ENCODE measurements at regions not wholly inside any gene's neighbourhood (a gene's known extent, or its start where the extent isn't known, plus 50 kb on each side); places are given as distances from the start of the nearest gene placed in this dataset.

DNA sequence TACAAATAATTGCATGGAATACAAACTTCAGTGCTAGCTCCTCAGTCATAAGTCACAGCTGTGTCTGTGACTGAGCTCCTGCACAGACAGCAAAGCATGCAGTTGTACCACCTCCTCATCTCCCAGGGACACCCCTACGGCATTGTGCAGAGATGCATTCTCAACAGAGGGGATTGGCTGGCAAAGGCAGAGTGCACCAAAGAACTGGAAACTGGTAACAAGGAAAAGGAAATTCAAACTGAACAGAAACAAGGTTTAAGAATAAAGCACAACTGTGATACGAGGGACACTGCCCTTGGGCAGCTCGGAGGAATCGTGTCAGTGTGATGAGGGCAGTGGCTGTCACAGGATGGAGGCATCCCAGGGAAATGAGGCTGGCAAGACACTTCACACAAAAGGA lies 126.1 kb upstream of the SOX1 start:
- no peaks in the 10 kb centered on the region for H3K4me1 ChIP-seq (ENCODE audit: control insufficient read depth, insufficient read depth, low read length)
- H3K27me3 ChIP-seq (ENCODE audit: control insufficient read depth, insufficient read depth, low read length, poor library complexity, severe bottlenecking), result no peaks in the 10 kb centered on the region
- H3K4me3 ChIP-seq (ENCODE audit: insufficient read depth, low read depth, low read length), result no peak overlapping the region
- WGBS, 2 experiments, result 84 to 91% methylated on average over 4 of the region's 4 CpGs
- H3K36me3 ChIP-seq (ENCODE audit: control insufficient read depth, insufficient read depth, low read length), result no peaks in the 10 kb centered on the region
- no peak overlapping the region for H3K27ac ChIP-seq (ENCODE audit: insufficient read depth, low read depth, low read length, poor library complexity, severe bottlenecking)
- H3K9me3 ChIP-seq (ENCODE audit: control insufficient read depth, low read length), result no peaks in the 10 kb centered on the region

DNA sequence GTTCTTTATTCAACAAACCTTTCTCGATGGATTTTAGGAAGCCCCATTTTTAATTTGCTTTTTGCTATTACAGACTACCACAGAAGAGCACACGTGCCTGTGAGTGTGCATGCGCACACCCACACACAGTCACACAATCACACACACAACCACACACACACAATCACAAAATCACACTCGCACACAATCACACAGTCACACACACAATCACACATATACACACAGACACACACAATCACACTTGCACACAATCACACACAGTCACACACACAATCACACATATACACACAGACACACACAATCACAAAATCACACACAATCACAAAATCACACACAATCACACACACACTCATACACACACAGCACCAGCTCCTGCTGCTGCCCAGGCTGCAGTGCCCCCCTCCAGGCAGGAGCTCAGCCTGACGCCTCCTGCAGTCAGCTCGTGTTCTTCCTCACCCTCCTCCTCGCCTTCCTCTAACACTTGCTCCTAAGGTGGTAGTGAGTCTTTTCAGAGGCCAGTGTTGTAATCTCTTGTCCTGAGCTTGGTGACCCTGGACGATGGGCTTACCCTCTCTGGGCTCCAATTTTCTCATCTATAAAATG lies 125.0 kb upstream of the SOX1 start:
- 81 to 83% methylated on average over 8 of the region's 8 CpGs for WGBS, 2 experiments
- H3K9me3 ChIP-seq (ENCODE audit: control insufficient read depth, low read length), result no peaks in the 10 kb centered on the region
- H3K27me3 ChIP-seq (ENCODE audit: control insufficient read depth, insufficient read depth, low read length, poor library complexity, severe bottlenecking), result no peaks in the 10 kb centered on the region
- no peak overlapping the region for H3K27ac ChIP-seq (ENCODE audit: insufficient read depth, low read depth, low read length, poor library complexity, severe bottlenecking)
- H3K4me3 ChIP-seq (ENCODE audit: insufficient read depth, low read depth, low read length), result no peak overlapping the region
- no peaks in the 10 kb centered on the region for H3K4me1 ChIP-seq (ENCODE audit: control insufficient read depth, insufficient read depth, low read length)
- H3K36me3 ChIP-seq (ENCODE audit: control insufficient read depth, insufficient read depth, low read length), result no peaks in the 10 kb centered on the region

DNA sequence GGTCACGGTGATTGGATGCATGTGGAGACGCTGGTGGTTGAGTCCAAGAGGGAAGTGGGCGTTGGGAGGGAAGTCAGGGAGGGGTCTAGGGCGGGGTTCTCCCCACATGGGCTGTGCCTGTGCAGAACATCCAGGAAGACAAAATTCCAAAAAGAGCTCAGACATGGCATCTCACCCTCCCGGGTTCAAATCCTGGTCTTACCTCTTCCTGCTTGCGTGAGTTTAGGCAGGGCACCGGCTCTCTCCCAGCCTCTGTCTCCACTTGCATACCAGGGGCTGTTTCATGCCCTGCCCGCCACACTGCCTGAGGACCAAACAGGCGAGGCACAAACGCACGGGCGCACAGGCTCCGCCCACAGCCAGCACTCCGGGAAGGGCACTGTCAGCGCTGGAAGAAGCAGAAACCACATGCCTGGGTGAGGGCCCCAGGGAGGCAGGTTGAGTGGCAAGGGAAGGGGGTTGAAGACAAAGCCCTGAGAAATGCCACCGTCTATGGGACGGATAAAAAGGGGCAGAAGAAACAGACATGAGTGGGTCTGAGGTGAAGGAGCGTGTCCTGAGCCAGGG lies 123.6 kb upstream of the SOX1 start:
- H3K9me3 ChIP-seq (ENCODE audit: control insufficient read depth, low read length), result no peaks in the 10 kb centered on the region
- H3K27ac ChIP-seq (ENCODE audit: insufficient read depth, low read depth, low read length, poor library complexity, severe bottlenecking), result no peak overlapping the region
- H3K36me3 ChIP-seq (ENCODE audit: control insufficient read depth, insufficient read depth, low read length), result no peaks in the 10 kb centered on the region
- 78 to 82% methylated on average over 18 of the region's 18 CpGs for WGBS, 2 experiments
- no peaks in the 10 kb centered on the region for H3K4me1 ChIP-seq (ENCODE audit: control insufficient read depth, insufficient read depth, low read length)
- no peak overlapping the region for H3K4me3 ChIP-seq (ENCODE audit: insufficient read depth, low read depth, low read length)
- no peaks in the 10 kb centered on the region for H3K27me3 ChIP-seq (ENCODE audit: control insufficient read depth, insufficient read depth, low read length, poor library complexity, severe bottlenecking)

DNA sequence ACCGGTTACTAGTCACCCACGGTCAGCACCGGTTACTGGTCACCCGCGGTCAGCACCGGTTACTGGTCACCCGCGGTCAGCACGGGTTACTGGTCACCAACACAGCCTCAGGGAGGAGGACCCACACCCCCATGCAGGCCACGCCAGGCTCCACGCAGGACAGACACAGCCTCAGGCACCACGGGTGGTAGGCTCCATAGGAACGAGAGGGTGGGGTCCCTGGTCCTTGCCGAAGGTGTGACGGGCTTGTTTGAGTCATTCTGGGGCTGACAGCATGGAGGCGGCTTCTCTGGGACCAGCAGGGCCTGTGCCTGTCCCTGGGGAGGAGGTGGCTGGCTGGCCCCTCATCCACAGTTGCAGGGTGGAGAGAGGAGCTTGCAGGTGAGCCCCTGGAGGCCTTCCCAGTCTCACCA lies 122.8 kb upstream of the SOX1 start:
- Histone ChIP-seq H3K4me1 (ENCODE audit: control insufficient read depth, insufficient read depth, low read length) (no peaks in the 10 kb centered on the region), H3K27ac (ENCODE audit: insufficient read depth, low read depth, low read length, poor library complexity, severe bottlenecking) (no peak overlapping the region), H3K36me3 (ENCODE audit: control insufficient read depth, insufficient read depth, low read length) (no peaks in the 10 kb centered on the region), H3K9me3 (ENCODE audit: control insufficient read depth, low read length) (no peaks in the 10 kb centered on the region), H3K27me3 (ENCODE audit: control insufficient read depth, insufficient read depth, low read length, poor library complexity, severe bottlenecking) (no peaks in the 10 kb centered on the region), H3K4me3 (ENCODE audit: insufficient read depth, low read depth, low read length) (no peak overlapping the region)
- 90% methylated on average over 16 of the region's 16 CpGs for WGBS, 2 experiments

DNA sequence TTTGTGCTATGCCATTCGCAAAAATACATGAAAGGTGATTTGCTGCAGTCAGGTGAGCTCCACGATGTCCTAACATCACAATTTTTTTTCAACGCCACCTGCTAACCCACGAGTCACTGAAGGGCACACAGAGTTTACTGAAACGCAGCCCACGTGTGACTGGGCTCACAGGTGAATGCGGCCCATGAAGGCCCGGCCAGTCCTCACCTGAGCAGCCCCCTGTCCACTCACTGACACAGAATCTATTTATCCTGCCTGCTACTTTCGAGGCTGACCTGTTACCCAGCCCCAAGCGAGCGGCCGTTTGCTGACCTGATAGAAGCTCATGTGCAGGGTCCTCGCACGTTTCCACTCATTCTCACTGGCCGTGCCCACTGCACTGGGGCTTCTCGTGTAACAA lies 121.9 kb upstream of the SOX1 start:
- Histone ChIP-seq H3K36me3 (ENCODE audit: control insufficient read depth, insufficient read depth, low read length) (no peaks in the 10 kb centered on the region), H3K4me1 (ENCODE audit: control insufficient read depth, insufficient read depth, low read length) (no peaks in the 10 kb centered on the region), H3K9me3 (ENCODE audit: control insufficient read depth, low read length) (no peaks in the 10 kb centered on the region), H3K4me3 (ENCODE audit: insufficient read depth, low read depth, low read length) (no peak overlapping the region), H3K27ac (ENCODE audit: insufficient read depth, low read depth, low read length, poor library complexity, severe bottlenecking) (no peak overlapping the region), H3K27me3 (ENCODE audit: control insufficient read depth, insufficient read depth, low read length, poor library complexity, severe bottlenecking) (no peaks in the 10 kb centered on the region)
- WGBS, 2 experiments, result 93 to 94% methylated on average over 16 of the region's 16 CpGs

DNA sequence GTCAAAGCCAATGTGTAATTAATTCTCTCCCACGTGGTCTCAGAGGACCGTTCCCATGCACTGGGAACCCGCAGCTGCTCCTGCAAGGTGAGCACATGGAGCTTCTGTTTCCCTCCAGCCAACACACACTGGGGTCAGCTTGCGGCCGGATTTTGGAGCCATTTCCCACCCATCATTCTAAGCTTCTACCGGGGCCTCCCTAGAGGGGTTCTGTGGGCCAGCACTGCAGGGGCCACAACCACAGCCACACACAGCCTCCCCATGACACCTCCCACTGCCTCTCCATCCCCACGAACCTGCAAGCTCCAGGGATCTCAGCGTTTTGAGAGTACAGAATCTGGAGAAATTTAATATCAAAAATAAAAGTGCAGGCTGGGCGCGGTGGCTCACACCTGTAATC lies 120.7 kb upstream of the SOX1 start:
- Histone ChIP-seq H3K36me3 (ENCODE audit: control insufficient read depth, insufficient read depth, low read length) (no peaks in the 10 kb centered on the region), H3K4me1 (ENCODE audit: control insufficient read depth, insufficient read depth, low read length) (no peaks in the 10 kb centered on the region), H3K4me3 (ENCODE audit: insufficient read depth, low read depth, low read length) (no peak overlapping the region), H3K27ac (ENCODE audit: insufficient read depth, low read depth, low read length, poor library complexity, severe bottlenecking) (no peak overlapping the region), H3K27me3 (ENCODE audit: control insufficient read depth, insufficient read depth, low read length, poor library complexity, severe bottlenecking) (no peaks in the 10 kb centered on the region), H3K9me3 (ENCODE audit: control insufficient read depth, low read length) (no peaks in the 10 kb centered on the region)
- WGBS, 2 experiments, result 90 to 92% methylated on average over 10 of the region's 10 CpGs

DNA sequence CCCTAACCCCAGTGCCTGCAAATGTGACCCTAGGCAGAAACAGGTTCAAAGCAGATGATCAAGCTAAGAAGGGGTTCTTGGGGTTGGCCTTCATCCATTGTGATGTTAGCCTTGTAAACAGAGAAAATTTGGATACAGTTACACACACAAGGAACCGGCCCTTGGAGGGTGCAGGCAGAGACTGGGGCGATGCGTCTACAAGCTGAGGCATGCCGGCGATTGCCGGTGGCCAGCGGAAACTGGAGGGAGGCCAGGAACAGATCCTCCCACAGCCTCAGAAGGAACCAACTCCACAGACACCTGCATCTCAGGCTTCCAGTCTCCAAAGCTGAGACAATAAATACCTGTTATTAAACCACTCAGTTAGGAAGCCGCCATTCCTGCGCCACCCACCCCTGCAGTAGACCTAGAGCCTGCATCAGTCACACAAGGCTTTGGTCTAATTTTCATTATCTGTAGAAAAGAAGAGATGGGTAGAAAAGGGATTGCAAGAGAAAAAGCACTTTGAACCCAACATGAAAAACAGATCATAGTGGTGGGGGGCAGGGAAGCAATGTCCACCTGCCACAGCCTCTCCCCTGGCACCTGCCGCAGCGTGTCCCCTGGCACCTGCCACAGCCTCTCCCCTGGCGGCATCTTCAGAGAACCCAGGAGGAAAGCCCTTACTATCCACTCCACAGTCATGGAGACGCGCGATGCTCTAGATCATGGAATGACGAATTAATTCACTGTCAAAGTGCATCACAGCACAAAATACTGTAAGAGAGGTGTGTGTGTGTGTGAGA lies 119.7 kb upstream of the SOX1 start:
- no peak overlapping the region for H3K4me3 ChIP-seq (ENCODE audit: insufficient read depth, low read depth, low read length)
- no peak overlapping the region for H3K27ac ChIP-seq (ENCODE audit: insufficient read depth, low read depth, low read length, poor library complexity, severe bottlenecking)
- no peaks in the 10 kb centered on the region for H3K4me1 ChIP-seq (ENCODE audit: control insufficient read depth, insufficient read depth, low read length)
- H3K36me3 ChIP-seq (ENCODE audit: control insufficient read depth, insufficient read depth, low read length), result no peaks in the 10 kb centered on the region
- 95 to 97% methylated on average over 16 of the region's 16 CpGs for WGBS, 2 experiments
- no peaks in the 10 kb centered on the region for H3K9me3 ChIP-seq (ENCODE audit: control insufficient read depth, low read length)
- H3K27me3 ChIP-seq (ENCODE audit: control insufficient read depth, insufficient read depth, low read length, poor library complexity, severe bottlenecking), result no peaks in the 10 kb centered on the region

DNA sequence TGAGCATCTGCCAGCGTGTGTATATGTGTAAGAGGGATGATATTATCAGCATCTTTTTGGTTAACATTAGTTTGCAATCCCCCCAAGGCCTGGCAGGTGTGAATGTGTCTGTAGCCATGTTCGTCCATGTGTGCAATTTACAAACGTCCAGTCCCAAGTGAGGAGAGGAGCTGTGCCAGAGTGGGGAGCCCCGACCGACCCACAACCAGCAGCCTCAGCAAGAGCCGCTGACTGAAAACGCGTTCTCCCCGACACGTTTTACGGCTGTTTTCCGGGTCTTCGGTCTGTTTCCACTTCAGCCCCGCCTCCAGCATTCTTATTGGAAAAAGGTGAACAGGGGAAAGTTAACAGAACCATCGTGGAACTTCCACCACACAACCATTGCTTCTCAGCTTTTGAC lies 119.1 kb upstream of the SOX1 start:
- Histone ChIP-seq H3K36me3 (ENCODE audit: control insufficient read depth, insufficient read depth, low read length) (no peaks in the 10 kb centered on the region), H3K27ac (ENCODE audit: insufficient read depth, low read depth, low read length, poor library complexity, severe bottlenecking) (no peak overlapping the region), H3K4me3 (ENCODE audit: insufficient read depth, low read depth, low read length) (no peak overlapping the region), H3K9me3 (ENCODE audit: control insufficient read depth, low read length) (no peaks in the 10 kb centered on the region), H3K4me1 (ENCODE audit: control insufficient read depth, insufficient read depth, low read length) (no peaks in the 10 kb centered on the region), H3K27me3 (ENCODE audit: control insufficient read depth, insufficient read depth, low read length, poor library complexity, severe bottlenecking) (no peaks in the 10 kb centered on the region)
- 90 to 91% methylated on average over 15 of the region's 15 CpGs for WGBS, 2 experiments

DNA sequence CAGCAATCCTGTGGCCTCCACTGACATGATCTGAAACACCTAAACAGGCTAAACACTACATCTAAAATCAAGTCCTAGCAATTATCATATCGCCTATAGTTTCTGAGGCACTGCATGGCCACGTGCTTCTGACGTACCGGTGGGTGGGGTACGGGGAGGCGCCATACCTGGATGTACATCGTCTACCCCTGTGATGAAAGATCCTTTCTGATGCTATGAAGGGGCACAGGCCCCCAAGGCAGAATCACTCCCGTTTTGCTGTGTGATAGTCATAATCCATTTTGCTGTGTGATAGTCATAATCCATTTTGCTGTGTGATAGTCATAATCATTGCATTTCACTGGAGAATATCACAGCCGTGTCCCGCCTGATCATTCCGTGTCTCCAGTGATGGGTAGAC lies 118.7 kb upstream of the SOX1 start:
- H3K36me3 ChIP-seq (ENCODE audit: control insufficient read depth, insufficient read depth, low read length), result no peaks in the 10 kb centered on the region
- no peaks in the 10 kb centered on the region for H3K27me3 ChIP-seq (ENCODE audit: control insufficient read depth, insufficient read depth, low read length, poor library complexity, severe bottlenecking)
- H3K9me3 ChIP-seq (ENCODE audit: control insufficient read depth, low read length), result no peaks in the 10 kb centered on the region
- no peaks in the 10 kb centered on the region for H3K4me1 ChIP-seq (ENCODE audit: control insufficient read depth, insufficient read depth, low read length)
- whole genome bisulfite sequencing, 2 experiments, result 91 to 92% methylated on average over 11 of the region's 11 CpGs
- no peak overlapping the region for H3K4me3 ChIP-seq (ENCODE audit: insufficient read depth, low read depth, low read length)
- no peak overlapping the region for H3K27ac ChIP-seq (ENCODE audit: insufficient read depth, low read depth, low read length, poor library complexity, severe bottlenecking)

DNA sequence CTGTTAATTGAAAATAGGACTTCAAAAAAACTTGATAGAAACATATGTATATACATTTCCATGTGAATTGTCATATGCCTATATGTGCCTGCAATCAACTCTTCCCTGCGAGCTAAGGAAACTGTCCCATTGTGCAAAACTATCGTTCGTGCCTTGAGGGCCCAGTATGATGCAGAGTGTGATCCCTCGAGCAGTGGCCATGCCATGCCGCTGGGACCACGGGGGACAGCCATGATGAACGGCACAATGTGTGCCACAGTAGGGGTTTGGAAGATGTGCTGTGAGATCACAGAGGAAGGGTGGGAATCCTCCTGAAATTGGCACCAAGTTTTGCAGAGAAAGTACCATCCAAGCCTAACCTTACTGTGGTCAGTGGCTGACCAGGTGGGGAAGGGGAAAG lies 118.1 kb upstream of the SOX1 start:
- no peak overlapping the region for H3K4me3 ChIP-seq (ENCODE audit: insufficient read depth, low read depth, low read length)
- WGBS, 2 experiments, result 96 to 97% methylated on average over 7 of the region's 7 CpGs
- H3K9me3 ChIP-seq (ENCODE audit: control insufficient read depth, low read length), result no peaks in the 10 kb centered on the region
- no peaks in the 10 kb centered on the region for H3K36me3 ChIP-seq (ENCODE audit: control insufficient read depth, insufficient read depth, low read length)
- H3K4me1 ChIP-seq (ENCODE audit: control insufficient read depth, insufficient read depth, low read length), result no peaks in the 10 kb centered on the region
- no peak overlapping the region for H3K27ac ChIP-seq (ENCODE audit: insufficient read depth, low read depth, low read length, poor library complexity, severe bottlenecking)
- no peaks in the 10 kb centered on the region for H3K27me3 ChIP-seq (ENCODE audit: control insufficient read depth, insufficient read depth, low read length, poor library complexity, severe bottlenecking)

Data from ectodermal cell (in vitro differentiated cells).